ENCODE measurements at regions not wholly inside any gene's neighbourhood (a gene's known extent, or its start where the extent isn't known, plus 50 kb on each side); places are given as distances from the start of the nearest gene placed in this dataset.

DNA sequence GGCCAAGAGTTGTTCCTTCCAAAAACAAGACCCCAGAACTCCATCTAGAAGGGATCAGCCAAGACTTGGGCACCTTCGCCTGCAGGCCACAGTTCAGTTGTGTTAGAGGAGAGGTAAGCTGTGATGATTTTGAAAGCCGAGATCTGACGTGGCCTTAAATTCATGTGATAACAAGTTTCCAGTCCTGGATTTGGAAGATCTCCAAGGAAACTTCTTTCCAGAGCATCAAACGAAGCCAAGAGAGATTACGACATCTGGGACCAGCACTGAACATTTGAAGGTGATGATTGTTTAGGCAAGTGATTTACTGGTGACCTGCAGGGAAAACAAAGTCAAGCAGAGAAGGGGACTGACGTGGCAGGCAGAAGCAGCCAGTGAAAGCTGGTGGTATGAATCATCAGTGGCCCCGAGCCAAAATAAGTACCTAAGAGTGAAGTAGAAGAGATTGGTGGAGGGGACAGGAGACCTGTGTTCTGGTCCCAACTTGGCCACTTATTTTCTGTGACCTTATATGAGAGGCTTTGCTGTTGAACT, 339.0 kb upstream of the PROK2 start:
- DNase-seq (ENCODE audit: low read depth), result peak; percentile 50

- no peak for DNase-seq (ENCODE audit: low read depth)
These were observed 336.1 kb upstream of the PROK2 start for GRCh38 chr3:72120806-72121778.

- DNase-seq (ENCODE audit: low read depth), result no peak
These were observed 335.1 kb upstream of the PROK2 start for GRCh38 chr3:72120039-72120438.

DNA sequence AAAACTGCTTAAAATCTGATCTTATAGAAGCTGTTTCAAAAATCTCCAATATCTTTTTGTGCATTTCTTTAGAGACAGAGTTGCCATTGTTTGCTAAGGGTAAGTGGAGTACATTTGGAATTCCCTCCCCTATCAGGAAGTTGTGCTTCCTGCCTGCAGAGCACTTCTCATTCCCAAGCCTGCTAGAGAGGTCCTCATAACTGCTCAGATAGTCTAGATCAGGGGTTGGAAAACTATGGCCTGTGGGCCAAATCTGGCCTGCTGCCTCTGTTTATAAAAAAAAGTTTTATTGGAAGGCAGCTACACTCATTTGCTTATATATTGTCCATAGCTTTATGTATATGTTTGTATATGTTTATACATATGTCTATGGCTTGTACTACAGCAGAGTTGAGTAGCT, 333.7 kb upstream of the PROK2 start:
- no peak for DNase-seq (ENCODE audit: low read depth)

- no peak for DNase-seq (ENCODE audit: low read depth)
These were observed 331.3 kb upstream of the PROK2 start for GRCh38 chr3:72116226-72116625.

- no peak for DNase-seq (ENCODE audit: low read depth)
These were observed 330.4 kb upstream of the PROK2 start for GRCh38 chr3:72115307-72115706.

DNA sequence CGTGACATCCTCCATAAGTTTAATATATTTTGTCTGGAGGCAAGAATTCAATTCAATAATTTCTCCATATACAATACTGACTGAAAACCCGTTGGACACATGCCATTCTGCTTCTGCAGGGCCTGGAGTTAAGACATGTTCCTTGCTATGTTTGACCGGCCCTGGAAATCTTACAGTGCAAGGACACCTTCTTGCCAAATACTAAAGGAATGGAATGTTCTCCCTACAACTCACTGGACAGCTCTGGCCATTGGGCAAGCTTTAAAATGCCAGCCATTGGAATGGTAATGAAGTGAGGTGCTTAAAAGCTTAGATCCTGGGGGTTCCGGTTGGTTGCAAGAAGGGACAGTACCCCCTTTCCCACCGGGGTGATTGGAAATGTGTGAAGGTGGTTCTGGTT, 329.8 kb upstream of the PROK2 start:
- no peak for DNase-seq (ENCODE audit: low read depth)

- DNase-seq (ENCODE audit: low read depth), result no peak
These were observed 329.0 kb upstream of the PROK2 start for GRCh38 chr3:72113964-72114363.

DNA sequence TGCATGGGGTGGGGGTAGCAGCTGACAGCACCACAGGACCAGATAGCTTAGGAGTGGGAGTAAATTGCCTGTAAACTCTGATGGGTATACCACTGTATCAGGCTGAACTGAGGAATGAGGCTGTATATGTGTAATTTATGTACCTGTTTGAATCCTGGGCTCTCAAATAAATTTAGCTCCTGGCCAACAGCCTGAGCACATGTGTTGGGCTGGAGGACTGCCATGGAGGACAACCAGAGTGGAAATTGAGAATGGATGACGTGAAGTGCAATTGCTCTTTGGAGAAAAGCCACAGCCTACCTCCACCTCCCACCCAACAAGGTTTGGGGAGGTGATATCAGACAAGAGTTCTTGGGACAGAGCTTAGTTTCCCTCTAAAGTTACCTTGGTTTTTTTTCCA, 328.6 kb upstream of the PROK2 start:
- DNase-seq (ENCODE audit: low read depth), result no peak

DNA sequence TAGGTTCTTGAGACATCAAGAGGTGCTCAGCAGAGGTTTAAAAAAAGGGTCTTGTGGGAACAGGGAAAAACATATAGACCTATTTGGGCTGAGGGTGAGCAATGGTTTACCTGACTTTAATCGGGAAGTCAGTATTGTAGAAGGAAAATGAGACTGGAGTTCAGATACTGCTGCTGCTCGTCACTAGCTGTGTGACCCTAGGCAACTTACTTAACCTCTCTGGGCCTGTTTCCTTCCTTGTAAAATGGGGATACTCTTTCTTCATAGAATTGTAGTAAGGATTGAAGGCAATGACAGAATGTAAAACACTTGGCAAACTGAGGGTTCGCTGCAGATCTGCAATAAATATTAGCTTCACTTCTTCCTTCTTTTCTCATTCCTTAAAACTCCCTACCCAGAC, 327.5 kb upstream of the PROK2 start:
- no peak for DNase-seq (ENCODE audit: low read depth)

DNA sequence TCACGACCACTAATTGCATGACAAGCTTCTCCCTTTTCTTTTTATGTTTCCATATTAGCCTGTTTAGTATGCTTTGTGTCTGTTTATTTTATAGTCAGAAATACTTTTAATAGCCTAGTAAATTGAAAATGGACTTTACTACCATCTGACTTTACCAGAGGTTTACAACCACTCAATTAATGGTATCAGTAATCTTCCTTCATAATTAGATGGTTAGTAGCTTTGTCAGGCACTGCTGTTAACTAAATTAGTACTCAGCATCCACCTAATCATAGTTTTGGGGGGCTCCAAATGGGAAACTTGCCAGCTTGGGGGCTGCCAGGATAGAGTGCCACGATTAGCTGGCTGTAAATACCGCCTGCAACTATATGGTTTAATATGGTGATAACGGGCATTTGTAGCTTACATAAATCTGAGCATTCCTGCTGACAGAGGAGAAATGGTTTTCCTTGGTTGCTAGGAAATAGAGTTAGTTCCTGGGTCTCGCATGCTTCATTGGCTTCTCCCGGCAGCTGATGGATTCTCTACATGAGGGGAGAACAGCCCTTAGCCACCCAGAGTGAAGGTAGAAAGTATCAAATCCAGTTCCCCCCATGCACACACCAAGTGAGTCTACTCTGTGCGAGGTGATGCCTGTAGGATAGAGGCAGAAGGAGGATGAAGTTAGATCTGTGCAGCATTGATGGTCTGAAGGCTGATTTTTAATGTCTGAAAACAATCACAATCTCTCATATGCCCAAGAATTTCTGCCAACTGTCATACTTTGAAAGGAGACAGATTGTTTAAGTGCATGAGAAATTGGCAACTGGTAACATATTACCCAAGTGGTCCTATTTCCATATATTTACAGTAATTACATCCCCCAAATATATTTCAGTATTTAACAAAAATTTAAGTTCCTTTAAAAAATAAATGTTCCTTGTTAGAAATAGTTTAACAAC, 326.6 kb upstream of the PROK2 start:
- no peak for DNase-seq (ENCODE audit: low read depth)

DNA sequence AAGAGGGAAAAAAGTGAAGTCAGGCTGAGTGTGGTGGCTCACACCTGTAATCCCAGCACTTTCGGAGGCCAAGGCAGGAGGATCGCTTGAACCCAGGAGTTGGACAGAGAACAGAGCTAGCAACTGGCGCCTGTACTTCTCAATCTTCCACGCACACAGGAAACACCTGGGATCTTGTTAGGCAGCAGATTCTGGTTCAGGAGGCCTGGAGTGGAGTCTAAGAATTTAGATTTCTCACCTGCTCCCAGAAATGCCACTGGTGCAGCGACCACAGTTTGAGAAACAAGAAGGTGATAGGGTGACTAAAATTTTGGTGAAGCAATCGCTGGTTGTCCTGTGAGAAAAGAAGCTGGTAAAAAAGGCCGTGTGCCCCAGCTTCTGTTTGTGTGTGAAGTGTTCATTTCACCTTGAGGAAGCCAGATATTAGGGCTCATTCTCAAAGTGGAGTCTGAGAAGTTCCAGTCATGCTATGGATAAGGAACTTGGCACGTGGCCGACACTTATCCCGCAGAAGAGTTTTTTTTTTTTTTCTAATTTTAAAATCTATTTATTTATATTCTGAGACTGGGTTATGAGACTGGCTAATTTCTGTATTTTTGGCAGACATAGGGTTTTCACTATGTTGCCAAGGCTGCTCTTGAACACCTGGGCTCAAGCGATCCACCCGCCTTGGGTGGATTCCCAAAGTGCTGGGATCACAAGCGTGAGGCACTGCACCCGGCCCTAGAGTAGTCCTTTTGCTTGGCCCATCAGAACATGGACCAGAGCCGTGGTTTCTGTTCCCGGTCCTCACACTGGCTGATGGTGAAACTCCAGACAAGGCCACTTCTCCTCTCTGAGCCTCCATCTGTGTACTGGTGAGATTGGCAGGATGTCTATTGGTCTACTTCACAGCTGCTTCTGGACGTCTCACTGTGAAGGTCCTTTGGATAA, 324.6 kb upstream of the PROK2 start:
- DNase-seq (ENCODE audit: low read depth), result no peak

DNA sequence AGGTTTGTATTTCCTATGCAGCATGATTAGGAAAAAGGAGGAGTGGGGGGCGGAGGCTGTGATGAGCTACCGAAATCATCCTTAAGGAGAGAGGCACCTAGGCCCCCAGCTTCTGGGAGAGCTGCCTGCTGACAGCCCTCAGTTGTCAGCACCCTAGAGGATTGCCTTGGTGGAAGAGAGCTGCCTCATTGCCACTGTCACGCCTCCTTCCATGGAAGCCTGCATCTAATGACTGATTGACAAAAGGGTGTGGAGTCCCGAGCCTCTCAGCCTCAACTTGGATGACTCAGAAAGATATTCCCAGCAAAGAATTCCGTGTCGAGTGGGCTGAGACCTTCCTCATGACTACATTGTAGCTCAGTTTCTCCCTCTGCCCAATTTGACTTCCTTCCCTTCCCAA, 320.4 kb upstream of the PROK2 start:
- DNase-seq (ENCODE audit: low read depth), result peak; percentile 53

- DNase-seq (ENCODE audit: low read depth), result no peak
These were observed 317.2 kb upstream of the PROK2 start for GRCh38 chr3:72102112-72102616.

GRCh38 chr3:72101494-72101893, 316.5 kb upstream of the PROK2 start:
- no peak for DNase-seq (ENCODE audit: low read depth)

- DNase-seq (ENCODE audit: low read depth), result peak; percentile 83
These were observed 315.7 kb upstream of the PROK2 start for GRCh38 chr3:72100601-72101187.

DNA sequence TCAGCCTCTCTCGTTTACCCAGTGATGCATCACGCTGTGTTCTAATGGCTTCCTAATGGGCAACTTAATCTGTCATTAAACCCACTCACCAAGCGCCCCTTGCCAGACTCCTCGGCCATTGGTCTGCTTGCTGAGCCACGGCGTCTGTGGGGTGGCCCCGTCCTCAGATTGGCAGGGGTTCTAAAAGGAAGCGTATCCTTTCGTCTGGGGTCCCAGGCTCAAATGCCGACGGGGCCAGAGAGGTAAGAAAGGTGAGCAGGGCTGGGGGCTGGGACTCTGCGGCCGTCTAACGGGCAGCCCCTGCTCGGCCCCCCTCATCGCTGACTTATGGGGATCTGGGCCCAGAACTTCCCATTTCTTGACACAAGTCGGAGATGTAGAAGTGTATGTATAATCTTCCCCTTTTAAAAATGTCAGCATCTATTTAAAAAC, 315.1 kb upstream of the PROK2 start:
- DNase-seq (ENCODE audit: low read depth), result no peak

GRCh38 chr3:72099326-72100079, 314.6 kb upstream of the PROK2 start:
- DNase-seq (ENCODE audit: low read depth), result no peak

DNA sequence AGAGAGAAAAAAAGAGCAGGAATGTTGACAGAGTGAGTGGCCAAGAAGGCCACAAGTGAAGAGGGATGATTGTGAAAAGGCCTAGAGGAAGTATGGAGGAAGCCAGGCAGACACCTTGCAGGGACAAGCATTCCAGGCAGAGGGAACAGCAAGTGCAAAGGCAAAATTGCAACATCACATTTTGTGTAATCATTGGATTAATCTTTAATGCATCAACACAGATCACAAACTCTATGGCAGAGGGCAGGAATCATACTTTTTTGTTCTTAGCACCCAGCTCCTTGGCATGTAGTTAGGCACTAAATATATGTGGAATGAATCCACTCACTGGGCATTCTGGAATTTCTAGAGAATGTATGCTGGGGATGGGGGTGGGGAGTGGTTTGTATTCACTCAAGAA, 312.1 kb upstream of the PROK2 start:
- no peak for DNase-seq (ENCODE audit: low read depth)
